Fibroblast of skin of abdomen (primary cell): ENCODE measurements at regions not wholly inside any gene's neighbourhood (a gene's known extent, or its start where the extent isn't known, plus 50 kb on each side); places are given as distances from the start of the nearest gene placed in this dataset.

Experiments used
- DNase-seq: peaks from one replicate; pipeline ENCODE4 v3.0.0-alpha.2; 2013

GRCh38 chr6:14335071-14335470 is 217.5 kb downstream of the CD83 start:
- no peak for DNase-seq

DNA sequence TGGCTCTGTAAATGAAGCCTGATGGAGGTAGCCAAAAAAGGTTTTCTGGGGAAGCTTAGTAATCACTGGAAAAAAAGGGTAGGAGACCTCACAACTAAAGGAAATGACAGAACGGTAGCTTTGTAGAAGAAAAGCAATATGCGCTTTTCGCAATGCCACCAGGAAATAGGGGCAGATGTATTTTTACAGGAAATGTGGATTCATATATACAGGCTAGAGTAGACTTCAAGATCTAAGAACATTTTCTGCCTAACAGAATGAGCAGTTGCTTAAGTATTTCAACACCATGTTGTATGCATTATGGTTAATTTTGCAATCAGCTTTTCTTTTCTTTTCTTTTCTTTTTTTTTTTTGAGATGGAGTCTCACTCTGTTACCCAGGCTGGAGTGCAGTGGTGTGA is 219.6 kb downstream of the CD83 start:
- peak; percentile 54 for DNase-seq

DNA sequence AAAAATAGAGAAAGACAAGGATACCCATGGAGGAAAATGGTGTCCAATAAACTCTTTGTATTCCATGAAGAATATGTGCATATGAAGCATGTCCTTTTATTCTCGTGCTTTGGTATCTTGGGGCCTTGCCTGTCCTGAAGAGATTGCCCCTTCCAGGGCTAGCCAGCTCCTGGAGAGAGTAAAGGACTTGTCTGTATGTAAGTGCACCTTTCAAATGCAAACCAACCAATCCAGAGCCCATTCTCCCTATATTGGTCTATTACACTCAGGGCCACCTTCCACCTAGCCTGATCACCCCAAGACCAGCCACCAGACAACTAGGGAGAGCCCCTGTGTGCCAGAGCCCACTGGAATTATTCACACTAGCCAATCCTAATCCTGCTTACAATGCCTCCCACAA is 221.6 kb downstream of the CD83 start:
- DNase-seq: no peak

DNA sequence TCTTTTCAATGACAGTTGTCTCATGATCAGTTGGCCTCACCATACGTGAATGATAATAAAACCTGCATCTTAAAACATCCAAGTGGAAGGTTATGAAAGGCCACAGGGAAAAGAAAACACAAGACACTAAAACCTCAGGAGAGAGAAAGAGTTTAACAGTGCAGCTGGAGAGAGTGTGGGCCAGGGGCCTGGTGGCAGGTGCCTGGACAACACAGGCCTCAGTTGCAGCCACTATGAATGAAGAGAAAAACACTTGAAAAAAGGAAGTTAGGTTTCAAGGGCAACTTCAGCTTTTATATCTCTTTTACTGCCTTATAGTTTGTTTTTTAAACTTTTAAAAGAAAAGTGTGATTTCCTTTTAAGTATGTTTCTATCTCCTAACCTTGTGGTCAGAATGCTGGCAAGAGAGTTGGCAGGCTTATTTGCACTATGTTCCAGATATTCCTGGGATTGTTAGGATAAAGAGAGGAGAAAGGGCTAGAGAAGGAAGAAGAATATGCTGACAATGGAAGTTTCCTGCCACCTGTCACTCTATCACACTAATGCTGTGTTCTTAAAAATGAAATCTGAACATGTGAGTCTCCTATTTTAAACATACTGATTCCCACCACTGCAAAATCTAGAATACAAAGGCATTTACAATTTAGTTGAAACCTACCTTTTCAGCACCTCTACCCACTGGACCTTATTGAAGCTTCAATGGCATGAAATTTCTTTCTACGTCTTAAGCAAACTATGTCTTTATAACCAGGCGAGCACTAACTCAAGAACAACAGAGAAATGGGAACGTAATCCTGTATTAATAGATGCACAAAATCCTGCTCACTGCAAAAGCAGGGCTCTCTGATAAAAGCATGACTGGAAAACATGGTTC is 222.4 kb downstream of the CD83 start:
- no peak for DNase-seq

- DNase-seq: no peak
Observed at GRCh38 chr6:14344486-14344885, 226.9 kb downstream of the CD83 start.

DNA sequence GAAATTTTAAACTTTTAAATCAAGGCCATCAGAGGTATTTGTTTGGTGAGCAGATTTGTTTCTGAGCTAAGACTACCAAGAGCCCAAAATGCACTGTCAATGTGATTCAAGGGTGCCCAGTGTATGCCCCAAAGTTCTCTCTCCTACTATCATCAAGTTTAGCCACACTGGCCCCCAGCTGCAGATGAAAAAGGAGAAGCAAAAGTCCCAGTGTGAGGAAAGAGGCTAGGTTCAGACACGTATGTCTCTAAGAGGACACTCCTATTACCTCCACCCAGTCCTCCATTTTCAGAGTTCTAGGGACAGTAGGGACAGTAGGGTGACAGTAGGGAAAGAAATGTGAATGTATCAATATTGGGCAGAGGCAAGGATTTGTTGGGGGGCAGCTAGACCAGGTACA is 230.8 kb downstream of the CD83 start:
- no peak for DNase-seq

- no peak for DNase-seq
Observed at GRCh38 chr6:14349507-14349906, 231.9 kb downstream of the CD83 start.

DNA sequence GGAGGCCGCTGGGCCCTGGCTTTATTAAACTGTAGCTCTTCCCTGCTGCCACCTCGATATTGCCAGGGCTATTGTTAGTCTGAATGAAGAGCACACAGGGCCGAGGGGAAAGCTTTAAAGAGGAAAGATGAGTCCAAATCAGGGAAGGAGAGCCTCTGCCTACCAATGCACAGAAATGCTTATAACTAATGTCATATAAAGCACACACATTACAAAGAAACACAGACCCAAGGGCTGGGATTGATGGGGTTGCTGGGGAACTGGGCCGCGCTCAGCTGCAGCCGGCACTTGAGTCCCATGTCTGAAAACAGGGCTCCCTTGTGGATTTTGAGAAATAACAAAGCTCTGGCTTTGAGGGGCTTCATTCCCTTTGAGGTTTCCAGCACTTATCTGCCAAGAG is 232.6 kb downstream of the CD83 start:
- DNase-seq: no peak

DNA sequence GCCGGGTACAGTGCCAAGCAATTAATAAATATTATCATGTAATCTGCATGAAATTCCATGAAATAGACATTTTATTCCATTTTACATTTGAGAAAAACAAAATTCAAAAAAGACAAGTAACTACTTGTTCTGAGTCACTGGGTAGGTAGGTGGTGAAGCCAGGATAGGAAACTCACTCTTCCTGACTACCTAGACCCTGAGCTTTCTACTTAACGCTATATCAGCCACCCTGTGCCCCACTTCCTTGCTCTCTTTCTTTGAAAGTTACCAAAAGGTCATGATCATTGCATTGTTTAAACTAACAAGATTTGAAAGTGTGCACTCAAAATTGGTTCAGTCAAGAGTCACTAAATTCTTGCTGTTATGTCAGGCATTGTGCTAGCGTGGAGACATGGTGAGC is 235.7 kb downstream of the CD83 start:
- no peak for DNase-seq

DNA sequence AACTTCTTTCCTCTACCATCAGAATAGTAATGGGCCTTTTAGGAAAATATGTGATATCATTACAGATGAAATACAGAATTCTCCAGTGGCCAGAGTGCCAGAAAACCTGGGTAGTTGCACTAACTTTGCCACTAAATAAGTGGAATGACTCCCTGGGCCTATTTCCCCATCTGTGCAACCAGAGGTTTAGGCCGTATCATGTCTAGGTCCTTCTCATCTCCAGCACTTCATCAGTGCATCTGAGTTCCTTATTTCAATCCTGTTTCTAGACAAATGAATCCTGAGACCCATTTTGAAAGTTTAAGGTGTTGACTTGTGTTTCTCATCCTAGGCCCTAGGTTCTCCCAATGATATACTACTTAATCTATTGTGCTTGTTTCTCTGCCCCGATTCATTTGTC is 236.2 kb downstream of the CD83 start:
- no peak for DNase-seq

GRCh38 chr6:14354919-14355572 is 237.5 kb downstream of the CD83 start:
- DNase-seq: peak; percentile 90

DNA sequence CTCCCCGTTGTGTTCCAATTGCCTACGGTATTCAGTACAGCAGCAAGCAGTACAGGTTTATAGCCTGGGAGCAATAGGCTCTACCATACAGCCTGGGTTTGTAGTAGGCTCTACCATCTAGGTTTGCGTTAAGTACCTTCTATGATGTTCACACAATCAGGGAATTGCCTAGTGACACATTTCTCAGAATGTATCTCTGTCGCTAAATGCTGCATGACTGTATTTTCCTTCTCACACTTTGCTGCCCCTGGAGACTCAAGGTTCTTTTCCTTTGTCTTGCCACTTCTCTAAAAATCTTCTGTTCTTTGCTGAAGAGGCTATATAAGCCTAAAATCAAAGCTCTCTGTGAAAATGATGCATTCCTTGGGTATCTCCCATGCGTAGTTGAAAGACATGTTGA is 241.9 kb downstream of the CD83 start:
- DNase-seq: no peak

DNA sequence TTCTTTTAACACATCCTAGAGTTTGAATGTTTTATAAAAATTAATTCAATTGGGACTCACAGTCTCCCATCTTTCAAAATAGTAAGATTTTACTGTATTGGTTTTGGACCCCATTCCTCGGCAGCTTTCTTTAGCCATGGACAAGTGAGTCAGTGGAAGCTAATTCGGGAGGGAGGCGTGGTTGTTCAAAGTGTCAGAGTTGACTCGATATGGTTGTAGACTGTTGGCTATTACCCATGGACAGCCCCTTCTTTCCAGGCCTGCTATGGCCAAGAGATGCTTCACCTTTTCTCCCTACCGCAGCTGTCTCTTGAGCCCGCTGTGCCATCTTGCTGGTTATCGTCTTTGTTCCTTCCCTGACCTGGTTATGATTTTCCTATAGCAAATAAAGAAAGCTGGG is 243.0 kb downstream of the CD83 start:
- DNase-seq: no peak

DNA sequence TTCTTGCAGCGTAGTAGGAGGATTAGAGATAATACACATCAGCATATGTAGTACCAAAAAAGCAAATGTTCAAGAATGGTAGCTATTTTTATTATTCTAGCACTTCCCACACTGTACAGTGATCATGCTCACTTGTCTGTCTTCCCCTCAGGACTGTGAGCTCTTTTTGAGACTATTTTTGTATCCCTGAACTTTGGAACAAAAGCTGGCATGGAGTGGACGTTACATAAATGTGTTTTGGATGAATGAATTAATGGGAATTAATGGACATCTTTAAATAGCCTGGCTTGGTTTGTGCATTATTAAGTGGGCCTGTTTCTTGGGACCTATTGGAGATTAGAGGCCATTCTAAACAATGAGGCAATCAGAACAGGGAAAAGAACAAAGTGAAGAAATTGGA is 243.7 kb downstream of the CD83 start:
- no peak for DNase-seq

DNA sequence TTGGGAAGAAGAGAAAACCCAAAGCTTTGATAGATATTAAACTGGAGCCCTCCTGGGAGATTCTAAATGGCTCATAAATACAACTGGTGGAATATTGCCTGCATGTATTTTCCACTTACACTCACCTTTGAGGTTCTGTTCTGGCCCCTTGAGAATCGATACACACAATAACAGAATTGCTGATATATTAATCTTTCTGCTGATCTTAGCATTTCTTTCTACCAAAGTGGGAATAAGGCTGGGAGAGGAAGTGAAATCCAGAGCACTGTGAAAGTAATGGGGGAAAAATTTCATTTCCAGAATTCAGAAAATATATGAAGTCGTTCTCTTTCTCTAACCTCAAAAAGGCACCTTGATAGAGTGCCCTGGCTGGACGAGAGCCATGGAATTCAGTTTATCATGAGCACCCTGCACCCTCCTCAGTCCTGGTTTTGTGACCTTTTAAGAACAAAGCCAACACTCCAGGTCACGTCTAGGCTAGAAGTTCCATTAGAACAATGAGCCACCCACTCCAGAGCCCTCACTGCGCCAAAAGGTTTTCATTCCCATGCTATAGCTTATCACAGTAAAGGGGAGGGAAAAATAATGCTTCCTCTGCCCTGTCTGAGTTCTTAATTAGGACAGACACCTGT is 244.5 kb downstream of the CD83 start:
- no peak for DNase-seq

DNA sequence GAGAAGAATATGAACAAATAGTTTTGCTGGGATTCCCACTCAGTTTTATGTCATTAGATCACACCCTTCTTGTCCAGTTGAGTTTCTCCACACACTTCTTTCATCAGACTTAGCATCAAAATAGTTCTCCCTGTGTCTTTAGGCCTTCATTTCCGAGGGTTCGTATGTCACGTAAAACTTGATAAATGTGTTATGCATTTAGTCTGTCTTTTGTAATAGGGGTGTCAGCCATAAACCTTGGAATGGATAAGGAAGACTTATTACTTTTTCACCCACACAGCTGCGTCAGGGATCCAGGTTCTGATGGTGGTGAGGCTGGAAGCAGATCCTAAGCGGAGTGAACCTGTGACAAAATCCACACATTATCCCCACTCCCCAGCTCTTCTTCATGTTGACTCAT is 246.8 kb downstream of the CD83 start:
- no peak for DNase-seq

- peak; percentile 67 for DNase-seq
Observed at GRCh38 chr6:14365393-14365792, 247.8 kb downstream of the CD83 start.

DNA sequence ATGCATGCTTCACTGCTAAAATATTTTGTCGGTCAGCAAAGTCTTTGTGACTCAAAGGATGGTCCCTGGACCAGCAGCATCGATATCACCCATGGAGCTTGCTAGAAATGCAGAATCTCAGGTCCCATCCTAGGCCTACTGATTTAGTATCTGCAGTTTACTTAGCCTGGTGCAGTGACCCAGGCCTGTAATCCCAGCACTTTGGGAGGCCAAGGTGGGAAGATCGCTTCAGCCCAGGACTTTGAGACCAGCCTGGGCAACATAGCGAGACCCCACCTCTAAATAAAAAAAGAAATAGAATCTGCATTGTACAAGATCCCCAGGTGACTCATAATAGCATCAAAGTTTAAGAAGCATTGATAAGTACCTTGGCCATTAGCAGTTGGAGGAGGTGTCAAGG is 248.7 kb downstream of the CD83 start:
- no peak for DNase-seq

GRCh38 chr6:14366872-14367271 is 249.3 kb downstream of the CD83 start:
- DNase-seq: no peak

DNA sequence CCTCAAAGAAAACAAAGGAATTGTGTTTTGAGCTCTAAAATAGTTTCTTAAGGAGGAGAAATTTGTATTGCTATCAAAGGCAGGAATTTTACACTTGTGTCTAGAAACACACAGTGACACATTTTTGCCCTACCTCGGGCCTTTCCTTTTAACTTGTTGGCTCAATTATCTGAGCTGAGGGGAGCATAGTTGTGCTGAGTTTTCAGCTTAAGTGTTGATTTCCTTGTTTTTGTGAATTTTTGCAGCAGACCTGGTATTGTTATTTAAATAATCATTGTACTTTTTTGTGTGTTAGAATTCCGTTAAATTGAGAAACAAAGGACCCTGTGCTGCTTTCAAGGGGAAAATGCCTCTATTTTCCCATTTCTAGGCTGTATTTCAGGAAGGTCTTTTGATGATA is 249.7 kb downstream of the CD83 start:
- no peak for DNase-seq

GRCh38 chr6:14369717-14370116 is 252.1 kb downstream of the CD83 start:
- DNase-seq: no peak

- DNase-seq: no peak
Observed at GRCh38 chr6:14371530-14371929, 254.0 kb downstream of the CD83 start.

DNA sequence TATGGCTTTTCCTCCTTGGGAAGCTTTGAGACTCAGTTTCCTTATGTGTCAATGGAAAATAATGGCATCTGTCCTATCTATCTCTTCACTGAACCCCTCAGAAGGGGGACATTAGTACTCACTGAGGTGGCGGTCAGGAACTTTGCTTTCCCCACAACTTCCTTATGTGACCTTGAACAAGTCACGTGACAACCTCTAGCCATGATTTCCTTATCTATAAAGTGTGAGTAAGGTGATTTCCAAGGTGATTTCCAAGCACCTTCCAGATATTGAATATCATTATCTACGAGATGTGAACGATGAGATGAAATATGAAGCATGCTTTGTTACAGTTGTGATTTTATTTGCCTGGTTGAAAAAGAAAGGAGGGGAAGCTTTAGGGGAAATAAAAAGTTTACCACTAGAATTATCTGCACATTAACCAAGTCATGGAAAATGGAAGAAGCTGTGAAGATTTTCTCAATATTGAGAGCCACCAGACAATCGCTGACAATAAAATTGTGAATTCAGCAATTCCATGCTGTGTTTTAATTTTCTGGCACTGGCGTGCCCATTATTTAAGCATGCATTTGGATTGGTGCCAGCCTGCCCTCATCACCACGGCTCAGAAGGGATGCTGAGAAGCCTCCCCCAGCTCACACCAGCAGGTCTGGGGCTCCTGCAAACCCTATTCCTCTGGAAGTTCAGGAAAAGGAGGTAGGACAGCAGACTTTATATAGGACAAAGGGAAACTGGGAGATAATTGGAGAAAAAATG is 255.3 kb downstream of the CD83 start:
- DNase-seq: no peak
